ENCODE measurements at regions not wholly inside any gene's neighbourhood (a gene's known extent, or its start where the extent isn't known, plus 50 kb on each side); places are given as distances from the start of the nearest gene placed in this dataset.

GRCh38 chr17:72430611-72431432 lies 310.0 kb downstream of the SOX9 start:
- DNase-seq, result no peak

- peak; percentile 49 for DNase-seq
Observed at GRCh38 chr17:72432143-72432621, 311.4 kb downstream of the SOX9 start.

GRCh38 chr17:72432881-72433280 lies 312.1 kb downstream of the SOX9 start:
- no peak for DNase-seq

GRCh38 chr17:72433797-72434196 lies 313.0 kb downstream of the SOX9 start:
- no peak for DNase-seq

- no peak for DNase-seq
Observed at GRCh38 chr17:72434581-72434980, 313.8 kb downstream of the SOX9 start.

- DNase-seq, result no peak
Observed at GRCh38 chr17:72434991-72435618, 314.3 kb downstream of the SOX9 start.

- no peak for DNase-seq
Observed at GRCh38 chr17:72438783-72439182, 318.0 kb downstream of the SOX9 start.

- peak; percentile 12 for DNase-seq
Observed at GRCh38 chr17:72439893-72440502, 319.2 kb downstream of the SOX9 start.

- DNase-seq, result no peak
Observed at GRCh38 chr17:72440961-72441360, 320.1 kb downstream of the SOX9 start.

- DNase-seq, result no peak
Observed at GRCh38 chr17:72441909-72442308, 321.1 kb downstream of the SOX9 start.

GRCh38 chr17:72444517-72445054 lies 323.8 kb downstream of the SOX9 start:
- no peak for DNase-seq

- DNase-seq, result no peak
Observed at GRCh38 chr17:72445055-72445991, 324.5 kb downstream of the SOX9 start.

GRCh38 chr17:72446118-72446517 lies 325.3 kb downstream of the SOX9 start:
- no peak for DNase-seq

- DNase-seq, result no peak
Observed at GRCh38 chr17:72446525-72447250, 325.9 kb downstream of the SOX9 start.

GRCh38 chr17:72447251-72447640 lies 326.4 kb downstream of the SOX9 start:
- DNase-seq, result no peak

GRCh38 chr17:72448019-72448418 lies 327.2 kb downstream of the SOX9 start:
- no peak for DNase-seq

- DNase-seq, result no peak
Observed at GRCh38 chr17:72452286-72453173, 331.7 kb downstream of the SOX9 start.

GRCh38 chr17:72454342-72454741 lies 333.5 kb downstream of the SOX9 start:
- DNase-seq, result no peak

GRCh38 chr17:72455562-72455961 lies 334.7 kb downstream of the SOX9 start:
- DNase-seq, result no peak

- DNase-seq, result no peak
Observed at GRCh38 chr17:72456075-72456474, 335.3 kb downstream of the SOX9 start.

- no peak for DNase-seq
Observed at GRCh38 chr17:72457712-72458111, 336.9 kb downstream of the SOX9 start.

Measured in NCI-H446 treated with DMSO at 0.1 percent for 48 hours (cell line).